Endothelial cell of umbilical vein (primary cell): ENCODE measurements at regions not wholly inside any gene's neighbourhood (a gene's known extent, or its start where the extent isn't known, plus 50 kb on each side); places are given as distances from the start of the nearest gene placed in this dataset.

ENCODE experiments used
- EZH2 ChIP-seq: IDR thresholded peaks from 2 replicates; pipeline ENCODE4 v1.6.1; 2012; ENCODE audit warnings: borderline replicate concordance, low read depth, mild to moderate bottlenecking, moderate library complexity, low read length, inconsistent platforms; ENCODE audit not compliant: severe bottlenecking
- JUN ChIP-seq: IDR thresholded peaks from 2 replicates; pipeline ENCODE4 v1.6.1; 2011; ENCODE audit warnings: borderline replicate concordance, low read depth; ENCODE audit not compliant: insufficient read length, insufficient read depth
- POLR2A ChIP-seq: IDR thresholded peaks from 2 replicates; pipeline ENCODE4 v1.6.1; 2012; ENCODE audit warnings: low read depth, mild to moderate bottlenecking, control low read depth, low read length
- POLR2AphosphoS5 ChIP-seq: IDR thresholded peaks from 2 replicates; pipeline ENCODE4 v1.6.1; 2012; ENCODE audit warnings: low read depth, mild to moderate bottlenecking, control low read depth, low read length, moderate library complexity; ENCODE audit not compliant: insufficient read depth
- TF ChIP-seq, protein P1 (sequence below), 2 donors: IDR thresholded peaks; 1 replicate in 1 of 2; 2 replicates in 1 of 2; pipeline ENCODE4 v1.5.1; 2011; ENCODE audit warnings: low read length in 2 of 2, mild to moderate bottlenecking in 2 of 2, moderate library complexity in 2 of 2, control low read depth in 1 of 2, inconsistent platforms in 1 of 2, low read depth in 1 of 2; ENCODE audit not compliant: insufficient read depth in 1 of 2; ENCODE audit errors: extremely low read depth in 1 of 2

DNA sequence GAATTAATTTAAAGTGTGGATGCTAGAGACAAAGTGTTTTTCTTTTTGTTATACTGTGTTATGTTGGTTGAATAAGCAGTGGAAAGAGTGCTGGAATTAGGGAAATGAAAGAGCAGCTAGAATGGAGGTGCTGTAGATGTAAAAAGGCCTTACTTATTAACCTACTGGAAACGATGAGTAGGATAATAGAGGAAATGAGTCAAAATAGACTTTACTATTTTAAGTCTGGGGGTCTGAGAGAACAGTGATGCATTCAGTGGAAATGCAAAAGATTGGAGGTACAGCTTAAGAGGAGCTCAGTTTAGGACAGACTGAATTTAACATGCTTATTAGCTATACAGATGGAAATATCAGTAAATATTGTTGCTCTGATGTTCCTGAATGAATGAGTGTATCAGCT, 674.0 kb downstream of the OTOL1 start:
- TF ChIP-seq EZH2 (no peak), POLR2A (no peak), JUN (no peak), POLR2AphosphoS5 (no peak)
- TF ChIP-seq, protein P1, sequence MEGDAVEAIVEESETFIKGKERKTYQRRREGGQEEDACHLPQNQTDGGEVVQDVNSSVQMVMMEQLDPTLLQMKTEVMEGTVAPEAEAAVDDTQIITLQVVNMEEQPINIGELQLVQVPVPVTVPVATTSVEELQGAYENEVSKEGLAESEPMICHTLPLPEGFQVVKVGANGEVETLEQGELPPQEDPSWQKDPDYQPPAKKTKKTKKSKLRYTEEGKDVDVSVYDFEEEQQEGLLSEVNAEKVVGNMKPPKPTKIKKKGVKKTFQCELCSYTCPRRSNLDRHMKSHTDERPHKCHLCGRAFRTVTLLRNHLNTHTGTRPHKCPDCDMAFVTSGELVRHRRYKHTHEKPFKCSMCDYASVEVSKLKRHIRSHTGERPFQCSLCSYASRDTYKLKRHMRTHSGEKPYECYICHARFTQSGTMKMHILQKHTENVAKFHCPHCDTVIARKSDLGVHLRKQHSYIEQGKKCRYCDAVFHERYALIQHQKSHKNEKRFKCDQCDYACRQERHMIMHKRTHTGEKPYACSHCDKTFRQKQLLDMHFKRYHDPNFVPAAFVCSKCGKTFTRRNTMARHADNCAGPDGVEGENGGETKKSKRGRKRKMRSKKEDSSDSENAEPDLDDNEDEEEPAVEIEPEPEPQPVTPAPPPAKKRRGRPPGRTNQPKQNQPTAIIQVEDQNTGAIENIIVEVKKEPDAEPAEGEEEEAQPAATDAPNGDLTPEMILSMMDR (IDR thresholded peaks at IDR 0.05; ENCODE audit: extremely low read depth in 1 of 2, insufficient read depth in 1 of 2, low read depth in 1 of 2, low read length in 2 of 2) = no peak
